H1 (cell line): ENCODE measurements at regions not wholly inside any gene's neighbourhood (a gene's known extent, or its start where the extent isn't known, plus 50 kb on each side); places are given as distances from the start of the nearest gene placed in this dataset.

ENCODE experiments used
- CTCF ChIA-PET: fragments of 300-600 bp; sonication (Branson Sonifier 250); formaldehyde crosslinking; loops from one replicate; lab custom pipeline; 2021; ENCODE audit not compliant: partially characterized antibody; lab: Charles Lee
- POLR2A ChIA-PET: fragments of 300-600 bp; sonication (Branson Sonifier 250); formaldehyde crosslinking; loops from one replicate; lab custom pipeline; 2021; ENCODE audit warnings: inconsistent platforms; ENCODE audit not compliant: partially characterized antibody; lab: Charles Lee
- DNase-seq, 2 experiments: peaks; one replicate each; pipeline versions ENCODE4 v3.0.0 to v3.0.0-alpha.2; 2010 to 2022; ENCODE audit warnings: low spot score in 2 of 2, low read depth in 1 of 2, mixed read lengths in 1 of 2
- FAIRE-seq: peaks from 2 replicates; lab custom pipeline; 2011; peaks lifted over from hg19 to GRCh38; lab: Jason Lieb, UNC
- H2AFZ ChIP-seq: 2 replicates; pipeline ENCODE4 v1.8.1; 2012; ENCODE audit warnings: low read length, inconsistent platforms
- H2AK5ac ChIP-seq: 2 replicates; pipeline ENCODE4 v1.6.1; 2013; ENCODE audit warnings: low read depth, low read length
- H2BK120ac ChIP-seq: replicated peaks from 2 replicates; pipeline ENCODE3; 2013; ENCODE audit warnings: low read depth, low read length, inconsistent platforms
- H2BK12ac ChIP-seq: 2 replicates; pipeline ENCODE4 v1.6.1; 2013; ENCODE audit warnings: low read depth, low read length
- H2BK15ac ChIP-seq: 2 replicates; pipeline ENCODE4 v1.6.1; 2013; ENCODE audit warnings: low read length
- H2BK20ac ChIP-seq: 2 replicates; pipeline ENCODE4 v1.6.1; 2013; ENCODE audit warnings: low read length
- H2BK5ac ChIP-seq: 2 replicates; pipeline ENCODE4 v1.6.1; 2013; ENCODE audit warnings: low read depth, low read length
- H3K14ac ChIP-seq: 2 replicates; pipeline ENCODE4 v1.6.1; 2013; ENCODE audit warnings: inconsistent platforms; ENCODE audit not compliant: insufficient read length
- H3K18ac ChIP-seq: 2 replicates; pipeline ENCODE4 v1.6.1; 2013; ENCODE audit warnings: low read length; ENCODE audit errors: extremely low read depth
- H3K23ac ChIP-seq: 2 replicates; pipeline ENCODE4 v1.6.1; 2013; ENCODE audit warnings: inconsistent platforms; ENCODE audit not compliant: insufficient read length
- H3K23me2 ChIP-seq: 2 replicates; pipeline ENCODE4 v1.6.1; 2013; ENCODE audit warnings: low read depth, low read length
- H3K27ac ChIP-seq: 2 replicates; pipeline ENCODE4 v1.6.1; 2011; ENCODE audit warnings: low read depth, low read length, inconsistent platforms
- H3K27me3 ChIP-seq, 4 experiments: replicated peaks in 1 of 4; 1 replicate in 1 of 4; 2 replicates in 3 of 4; pipeline versions ENCODE4 v1.6.1 to v1.8.1; 2011 to 2013; ENCODE audit warnings: low read length in 3 of 4, mild to moderate bottlenecking in 3 of 4, inconsistent platforms in 2 of 4, mixed read lengths in 2 of 4, moderate library complexity in 1 of 4; ENCODE audit not compliant: control insufficient read depth in 3 of 4, insufficient read depth in 3 of 4; ENCODE audit errors: extremely low read depth in 1 of 4
- H3K36me3 ChIP-seq, 4 experiments: 2 replicates each; pipeline versions ENCODE4 v1.6.1 to v1.8.1; 2011 to 2013; ENCODE audit warnings: mild to moderate bottlenecking in 4 of 4, low read length in 3 of 4, moderate library complexity in 2 of 4, control low read depth in 1 of 4, inconsistent platforms in 1 of 4; ENCODE audit not compliant: insufficient read depth in 4 of 4, control insufficient read depth in 2 of 4
- H3K4ac ChIP-seq: replicated peaks from 2 replicates; pipeline ENCODE3; 2013; ENCODE audit warnings: low read length, low read depth, mixed read lengths, inconsistent platforms; ENCODE audit not compliant: insufficient read length
- H3K4me1 ChIP-seq, 4 experiments: replicated peaks in 1 of 4; 1 replicate in 1 of 4; 2 replicates in 3 of 4; pipeline versions ENCODE4 v1.6.1 to v1.8.1; 2011 to 2013; ENCODE audit warnings: low read length in 3 of 4, inconsistent platforms in 2 of 4, mixed read lengths in 1 of 4; ENCODE audit not compliant: insufficient read depth in 4 of 4, control insufficient read depth in 3 of 4
- H3K4me2 ChIP-seq, 2 experiments: 2 replicates each; pipeline versions ENCODE4 v1.6.1 to v1.8.1; 2011 to 2013; ENCODE audit warnings: low read depth in 2 of 2, low read length in 2 of 2, control low read depth in 1 of 2, inconsistent platforms in 1 of 2, mild to moderate bottlenecking in 1 of 2; ENCODE audit not compliant: insufficient read depth in 1 of 2
- H3K4me3 ChIP-seq, 4 experiments: fragments of 200-600, 300-600 bp in 1 of 4; sonication (generic), shearing (Covaris generic), sonication (Bioruptor Twin) in 1 of 4; 2 replicates each; pipeline versions ENCODE4 v1.5.1 to v1.8.1; 2011 to 2016; ENCODE audit warnings: low read length in 4 of 4, low read depth in 3 of 4, control low read depth in 2 of 4, inconsistent platforms in 2 of 4, mild to moderate bottlenecking in 2 of 4, mixed read lengths in 1 of 4, moderate library complexity in 1 of 4; ENCODE audit not compliant: insufficient read depth in 2 of 4; ENCODE audit errors: extremely low read depth in 1 of 4
- H3K56ac ChIP-seq: replicated peaks from 2 replicates; pipeline ENCODE3; 2013; ENCODE audit warnings: low read depth, mild to moderate bottlenecking, mixed read lengths, low read length, inconsistent platforms; ENCODE audit not compliant: insufficient read length
- H3K79me1 ChIP-seq: 2 replicates; pipeline ENCODE4 v1.6.1; 2013; ENCODE audit warnings: low read depth, low read length, control low read depth
- H3K79me2 ChIP-seq, 2 experiments: 2 replicates each; pipeline versions ENCODE4 v1.6.1 to v1.8.1; 2012 to 2013; ENCODE audit warnings: low read length in 2 of 2, mild to moderate bottlenecking in 2 of 2, inconsistent platforms in 1 of 2; ENCODE audit not compliant: insufficient read depth in 2 of 2, control insufficient read depth in 1 of 2
- H3K9ac ChIP-seq, 4 experiments: replicated peaks in 1 of 4; 1 replicate in 1 of 4; 2 replicates in 3 of 4; pipeline versions ENCODE4 v1.6.1 to v1.8.1; 2011 to 2013; ENCODE audit warnings: low read depth in 3 of 4, low read length in 3 of 4, control low read depth in 2 of 4, mild to moderate bottlenecking in 2 of 4, moderate library complexity in 2 of 4, inconsistent platforms in 1 of 4; ENCODE audit errors: extremely low read depth in 1 of 4
- H3K9me3 ChIP-seq, 2 experiments: 2 replicates each; pipeline versions ENCODE4 v1.6.1 to v1.8.1; 2012 to 2013; ENCODE audit warnings: mild to moderate bottlenecking in 2 of 2, moderate library complexity in 2 of 2, control low read depth in 1 of 2, inconsistent platforms in 1 of 2, low read depth in 1 of 2, low read length in 1 of 2, mixed read lengths in 1 of 2; ENCODE audit not compliant: insufficient read depth in 2 of 2
- H4K20me1 ChIP-seq, 2 experiments: replicated peaks in 1 of 2; 2 replicates each; pipeline versions ENCODE3 to v1.8.1; 2011 to 2013; ENCODE audit warnings: inconsistent platforms in 2 of 2, low read length in 2 of 2, mild to moderate bottlenecking in 1 of 2; ENCODE audit not compliant: insufficient read depth in 2 of 2, control insufficient read depth in 1 of 2
- H4K5ac ChIP-seq: 2 replicates; pipeline ENCODE4 v1.6.1; 2013; ENCODE audit warnings: low read length, low read depth, mixed read lengths, inconsistent platforms; ENCODE audit not compliant: insufficient read length
- H4K8ac ChIP-seq: 2 replicates; pipeline ENCODE4 v1.8.0; 2013; ENCODE audit warnings: mild to moderate bottlenecking, moderate library complexity, low read length, inconsistent platforms; ENCODE audit not compliant: insufficient read depth; ENCODE audit errors: extremely low read depth
- H4K91ac ChIP-seq: replicated peaks from 2 replicates; pipeline ENCODE3; 2013; ENCODE audit warnings: low read length, mixed read lengths, inconsistent platforms; ENCODE audit not compliant: insufficient read length
- CHD7 ChIP-seq: fragments of 300-600 bp; sonication (generic); IDR thresholded peaks from 2 replicates; pipeline ENCODE4 v1.7.1; 2012; ENCODE audit warnings: low read length, moderate library complexity, mild to moderate bottlenecking, inconsistent platforms; ENCODE audit not compliant: insufficient replicate concordance
- WGBS, 2 experiments: shearing (Covaris generic) in 1 of 2; methylation state at CpG; one replicate each; pipeline versions ENCODE4 v1.1.6 to v1.1.7; 2013 to 2015; ENCODE audit warnings: low lambda C conversion rate in 2 of 2, mixed read lengths in 2 of 2, inconsistent platforms in 1 of 2, low coverage in 1 of 2, missing lambda C conversion rate in 1 of 2; ENCODE audit not compliant: insufficient replicate concordance in 2 of 2, insufficient coverage in 1 of 2, insufficient read length in 1 of 2; ENCODE audit errors: extremely low coverage in 1 of 2, missing lambda C conversion rate in 1 of 2; 5-methylcytosine and 5-hydroxymethylcytosine counted together

- Histone ChIP-seq H2AFZ (no peak overlapping the region), H4K20me1 (no peaks in the 10 kb centered on the region), H3K9ac (no peak overlapping the region), H4K91ac (no peak overlapping the region), H3K4me2 (no peak overlapping the region), H4K8ac (no peak overlapping the region), H3K36me3 (no peaks in the 10 kb centered on the region), H3K23ac (no peak overlapping the region), H2AK5ac (no peak overlapping the region), H2BK12ac (no peak overlapping the region), H3K4me3 (no peak overlapping the region), H2BK20ac (no peak overlapping the region), H3K79me1 (no peaks in the 10 kb centered on the region), H3K4ac (no peak overlapping the region), H3K56ac (no peak overlapping the region), H3K79me2 (no peaks in the 10 kb centered on the region), H3K4me1 (no peaks in the 10 kb centered on the region), H2BK15ac (no peak overlapping the region), H3K27me3 (no peaks in the 10 kb centered on the region), H2BK120ac (no peak overlapping the region), H3K18ac (no peak overlapping the region), H3K23me2 (no peaks in the 10 kb centered on the region), H3K27ac (no peak overlapping the region), H3K14ac (no peak overlapping the region), H3K9me3 (peaks cover 6 to 7% of the 10 kb centered on the region in 2 experiments; a peak in 2 of 4 replicates), H2BK5ac (no peak overlapping the region), H4K5ac (no peak overlapping the region)
- WGBS, 2 experiments, result 87% methylated on average over 3 of the region's 4 CpGs; no CpG with 5 or more reads in 1 of the 2 experiments
- ChIA-PET POLR2A (no interaction called here), CTCF (interaction anchor here (1.3 kb wide), 1 partner anchor 22 kb away, joined by 3 read pairs; no protein-coding TSS in a partner anchor)
- FAIRE-seq (no peak), DNase-seq (no peak)
- TF ChIP-seq CHD7, result no peak
These were observed 50.3 kb upstream of the ARHGEF9 start for GRCh38 chrX:63835361-63835760.
